Germinal center (tissue), 1 donor: ENCODE measurements at regions not wholly inside any gene's neighbourhood (a gene's known extent, or its start where the extent isn't known, plus 50 kb on each side); places are given as distances from the start of the nearest gene placed in this dataset.
"Not testable (repeated sequence)": the region's sequence is repeated elsewhere in the genome, so short reads cannot be mapped to it uniquely, and the experiment has no call there.

Source experiments
- DNase-seq: peaks from one replicate; pipeline ENCODE4 v3.0.0; 2012; ENCODE audit warnings: mixed read lengths, low spot score

DNA sequence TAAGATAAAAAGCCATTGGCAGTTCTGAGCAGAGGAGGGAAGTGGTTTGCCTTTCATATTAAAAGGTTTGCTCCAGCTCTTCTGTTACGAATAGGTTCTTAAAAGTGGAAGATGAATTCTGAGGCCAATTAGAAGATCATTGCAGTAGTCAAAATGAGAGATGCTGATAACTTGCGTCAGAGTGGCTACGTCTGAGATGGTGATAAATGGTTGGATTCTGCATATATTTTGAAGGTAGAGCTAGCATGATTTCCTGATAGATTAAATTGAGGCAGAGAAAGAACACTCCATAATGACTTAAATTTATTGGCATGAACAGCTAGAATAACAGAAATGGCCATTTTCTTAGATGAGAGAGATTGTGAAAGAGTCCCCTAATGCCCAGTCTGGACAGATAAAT is 652.6 kb downstream of the DACH1 start:
- no peak for DNase-seq

GRCh38 chr13:71213252-71213821 is 653.7 kb downstream of the DACH1 start:
- no peak for DNase-seq

DNA sequence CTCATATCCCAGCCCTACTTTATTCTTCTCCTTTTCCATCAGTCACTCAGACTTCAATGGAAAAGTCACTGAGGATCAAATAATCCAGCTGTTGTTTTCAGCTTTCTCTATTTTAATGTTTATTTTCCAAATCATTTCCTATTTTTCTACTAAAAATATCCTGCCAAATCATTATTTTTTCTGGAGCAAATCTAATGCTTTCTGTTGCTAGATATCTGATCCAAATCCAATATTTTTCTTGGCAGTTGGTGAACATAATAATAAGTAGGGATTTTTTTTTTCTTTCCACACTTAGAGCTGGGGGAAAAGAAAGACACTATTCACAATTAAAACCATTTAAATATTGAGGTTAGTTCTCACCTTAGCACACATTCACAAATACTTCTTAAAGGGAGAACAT is 656.1 kb downstream of the DACH1 start:
- DNase-seq, result no peak

- no peak for DNase-seq
These were observed 657.8 kb downstream of the DACH1 start for GRCh38 chr13:71209217-71209616.

DNA sequence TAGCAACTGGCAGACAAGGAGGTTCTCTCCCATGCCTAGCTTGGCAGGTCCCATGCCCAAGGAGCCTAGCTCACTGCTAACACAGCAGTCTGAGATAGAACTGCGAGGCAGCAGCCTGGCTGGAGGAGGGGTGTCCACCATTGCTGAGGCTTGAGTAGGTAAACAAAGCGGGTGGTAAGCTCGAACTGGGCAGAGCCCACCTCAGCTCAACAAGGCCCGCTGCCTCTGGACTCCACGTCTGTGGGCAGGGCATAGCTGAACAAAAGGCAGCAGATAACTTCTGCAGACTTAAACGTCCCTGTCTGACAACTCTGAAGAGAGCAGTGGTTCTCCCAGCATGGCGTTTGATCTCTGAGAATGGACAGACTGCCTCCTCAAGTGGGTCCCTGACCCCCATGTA is 682.4 kb downstream of the DACH1 start:
- not testable (repeated sequence) for DNase-seq

- DNase-seq, result not testable (repeated sequence)
These were observed 683.7 kb downstream of the DACH1 start for GRCh38 chr13:71183352-71183751.

DNA sequence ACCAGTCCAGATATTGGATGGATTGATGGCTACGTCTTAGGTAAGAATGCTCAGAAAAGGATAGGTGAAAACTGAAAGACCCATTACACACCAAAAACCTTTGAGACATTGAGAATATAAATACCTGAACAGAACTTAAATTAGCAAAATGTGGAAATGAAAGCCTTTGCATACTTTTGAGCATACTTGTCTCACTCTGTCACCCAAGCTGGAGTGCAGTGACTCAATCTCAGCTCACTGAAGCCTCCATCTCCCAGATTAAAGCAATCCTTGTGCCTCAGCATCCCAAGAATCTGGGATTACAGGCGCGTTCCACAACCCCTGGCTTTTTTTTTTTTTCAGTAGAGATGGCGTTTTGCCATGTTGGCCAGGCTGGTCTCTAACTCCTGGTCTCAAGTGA is 695.3 kb downstream of the DACH1 start:
- DNase-seq, result no peak

DNA sequence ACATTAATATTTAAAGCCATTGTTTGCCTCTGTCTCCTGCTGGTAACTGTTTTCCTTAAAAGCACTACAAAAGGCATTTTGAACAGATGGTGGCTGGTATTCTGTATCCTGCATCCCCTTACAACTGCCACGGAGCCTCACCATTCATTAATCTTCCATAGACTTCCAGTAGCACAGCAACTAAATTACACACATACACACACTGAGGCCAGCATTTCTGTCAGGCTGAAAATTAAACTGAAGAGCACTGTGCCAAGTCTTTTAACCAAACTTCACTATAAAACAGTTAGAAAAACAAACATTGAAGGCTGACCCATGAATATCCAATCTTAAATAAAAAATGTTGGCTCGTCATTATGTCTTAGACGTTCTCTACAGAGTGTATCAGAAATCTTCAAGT is 697.8 kb downstream of the DACH1 start:
- no peak for DNase-seq

DNA sequence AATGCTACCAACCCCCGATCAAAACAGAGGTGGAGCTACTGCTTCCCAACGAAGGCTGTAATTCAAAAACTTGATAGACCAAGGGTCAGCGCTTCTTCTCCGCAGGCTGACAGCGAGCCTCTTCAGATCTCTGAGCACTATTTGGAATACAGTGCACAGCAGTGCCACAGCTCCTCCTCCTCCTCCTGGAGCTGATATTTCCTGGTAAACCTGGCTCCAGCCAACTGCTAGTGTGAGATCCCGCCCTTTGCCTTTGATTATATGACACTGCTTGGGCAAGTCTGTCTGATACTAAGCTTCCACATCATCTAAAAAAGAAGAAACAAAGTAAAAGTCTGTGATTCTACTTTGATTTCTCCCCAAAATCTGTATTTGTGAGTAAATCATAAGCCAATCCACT is 710.5 kb downstream of the DACH1 start:
- DNase-seq, result no peak

GRCh38 chr13:71149498-71150363 is 717.3 kb downstream of the DACH1 start:
- no peak for DNase-seq

GRCh38 chr13:71149046-71149445 is 718.0 kb downstream of the DACH1 start:
- no peak for DNase-seq

- no peak for DNase-seq
These were observed 718.6 kb downstream of the DACH1 start for GRCh38 chr13:71148396-71148795.

DNA sequence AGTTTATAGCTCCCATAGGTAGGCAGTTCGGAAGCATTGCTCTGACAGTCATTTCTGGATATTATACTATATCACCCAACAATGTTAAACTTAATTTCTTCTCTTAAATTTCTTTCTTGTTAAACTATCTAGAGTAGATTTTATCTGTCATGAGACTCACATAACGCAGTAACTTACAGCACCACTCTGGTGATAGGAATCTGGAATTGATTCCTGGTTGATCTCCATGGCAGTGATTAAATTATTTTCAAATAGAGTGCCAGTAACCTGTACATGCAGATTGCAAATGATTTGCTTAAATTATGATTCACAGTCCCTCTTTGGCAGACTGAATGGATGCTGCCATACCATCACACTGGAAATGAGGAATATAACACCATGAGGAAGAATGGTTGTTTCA is 722.1 kb downstream of the DACH1 start:
- no peak for DNase-seq

GRCh38 chr13:71137101-71137500 is 729.9 kb downstream of the DACH1 start:
- DNase-seq, result no peak

DNA sequence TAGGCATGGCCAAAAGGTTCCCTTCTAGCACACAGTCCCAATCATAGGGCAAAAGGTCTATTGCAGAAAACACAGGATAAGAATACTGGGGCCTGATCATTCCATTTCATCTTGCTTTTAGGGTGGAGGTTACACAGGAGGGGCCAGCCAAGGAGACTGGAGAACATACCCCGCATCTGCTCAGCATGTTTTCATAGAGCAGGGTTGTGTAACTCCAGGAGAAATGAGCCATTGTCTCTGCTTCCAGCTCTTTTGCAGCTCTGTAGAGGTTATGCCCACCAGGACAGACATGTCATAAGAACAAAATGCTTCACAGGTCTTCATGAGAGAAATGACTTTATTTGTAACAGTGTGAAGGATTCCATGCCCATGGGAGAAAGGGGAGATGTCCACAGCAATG is 742.8 kb downstream of the DACH1 start:
- no peak for DNase-seq

GRCh38 chr13:71118779-71119364 is 748.1 kb downstream of the DACH1 start:
- no peak for DNase-seq

DNA sequence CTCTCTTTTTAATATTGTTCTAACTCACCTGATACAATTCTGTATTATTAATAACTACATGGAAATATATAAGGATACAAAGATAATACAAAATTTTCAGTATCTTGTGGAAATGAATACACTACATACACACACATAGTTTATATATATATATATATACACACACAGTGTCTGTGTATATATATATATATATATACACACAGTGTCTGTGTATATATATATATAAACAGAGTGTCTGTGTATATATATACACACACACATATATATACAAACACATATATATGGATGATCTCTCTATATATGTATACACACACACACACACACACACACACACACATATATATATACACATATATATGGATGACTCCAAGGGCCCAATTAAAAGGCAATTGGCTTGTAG is 749.1 kb downstream of the DACH1 start:
- no peak for DNase-seq

DNA sequence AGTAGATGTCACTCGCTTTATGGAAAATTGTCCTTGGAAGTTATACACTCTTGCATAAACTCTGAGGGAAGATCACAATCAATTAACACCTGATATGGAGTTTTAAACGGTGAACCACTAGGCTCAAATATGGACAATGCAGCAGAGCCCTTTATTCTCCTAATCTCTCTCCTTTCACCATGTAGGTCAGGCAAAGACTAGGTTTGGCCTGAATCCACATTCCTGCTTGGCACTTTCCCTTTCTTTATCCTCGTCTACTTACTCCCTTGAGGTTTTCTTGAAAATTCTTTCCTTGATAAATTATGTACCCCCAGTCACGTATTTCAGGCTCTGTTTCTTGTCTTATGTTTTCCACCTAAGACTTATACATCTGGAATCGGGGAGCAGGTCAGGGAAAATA is 751.7 kb downstream of the DACH1 start:
- no peak for DNase-seq

- DNase-seq, result no peak
These were observed 770.6 kb downstream of the DACH1 start for GRCh38 chr13:71096421-71096820.

DNA sequence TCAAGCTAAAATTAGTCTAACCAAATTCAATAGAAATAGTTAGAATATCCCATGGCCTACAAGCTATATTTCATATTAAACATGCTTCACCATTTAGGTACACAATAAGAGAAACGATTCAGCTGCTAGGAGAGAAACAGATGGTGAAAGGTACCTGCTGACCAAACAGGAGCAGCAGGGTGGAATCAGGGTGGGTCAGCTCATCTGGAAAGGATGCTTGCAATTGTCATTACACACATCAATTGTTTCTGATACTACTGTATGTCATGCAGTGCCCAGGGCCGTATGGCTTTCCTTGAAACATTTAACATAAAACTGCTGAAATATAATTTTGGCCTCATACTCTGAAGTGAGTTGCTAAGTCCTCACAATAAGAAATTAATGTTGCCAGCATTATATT is 776.0 kb downstream of the DACH1 start:
- no peak for DNase-seq

DNA sequence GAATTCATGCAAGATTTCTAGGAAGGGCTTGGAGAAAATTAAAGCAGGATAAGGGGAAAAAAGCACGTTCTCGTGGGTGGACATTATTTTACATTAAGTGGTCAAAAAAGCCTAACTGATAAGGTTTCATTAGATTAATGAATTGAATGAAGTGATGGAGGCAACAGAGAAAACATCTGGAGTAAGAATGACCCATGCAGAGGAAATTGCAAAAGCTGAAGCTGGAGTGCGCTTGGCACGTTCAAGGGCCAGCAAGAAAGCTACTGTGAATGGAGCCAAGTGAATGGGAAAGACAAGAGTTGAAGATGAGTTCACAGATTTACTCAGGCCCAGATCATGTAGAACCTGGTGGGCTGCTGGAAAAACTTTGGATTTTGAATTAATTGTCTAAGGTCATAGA is 777.9 kb downstream of the DACH1 start:
- DNase-seq, result no peak

DNA sequence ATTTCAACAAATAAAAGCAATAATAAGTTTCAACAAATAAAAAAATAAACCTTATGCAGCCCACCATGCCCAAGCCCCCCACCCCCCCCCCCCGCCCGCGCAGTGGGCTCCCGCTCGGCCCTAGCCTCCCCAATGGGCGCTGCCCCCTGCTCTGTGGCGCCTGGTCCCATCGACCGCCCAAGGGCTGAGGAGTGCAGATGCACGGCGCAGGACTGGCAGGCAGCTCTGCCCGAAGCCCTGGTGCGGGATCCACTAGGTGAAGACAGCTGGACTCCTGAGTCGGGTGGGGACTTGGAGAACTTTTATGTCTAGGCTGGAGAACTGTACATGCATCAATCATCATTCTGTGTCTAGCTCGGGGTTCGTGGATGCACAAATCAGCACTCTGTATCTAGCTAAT is 779.6 kb downstream of the DACH1 start:
- DNase-seq, result no peak

DNA sequence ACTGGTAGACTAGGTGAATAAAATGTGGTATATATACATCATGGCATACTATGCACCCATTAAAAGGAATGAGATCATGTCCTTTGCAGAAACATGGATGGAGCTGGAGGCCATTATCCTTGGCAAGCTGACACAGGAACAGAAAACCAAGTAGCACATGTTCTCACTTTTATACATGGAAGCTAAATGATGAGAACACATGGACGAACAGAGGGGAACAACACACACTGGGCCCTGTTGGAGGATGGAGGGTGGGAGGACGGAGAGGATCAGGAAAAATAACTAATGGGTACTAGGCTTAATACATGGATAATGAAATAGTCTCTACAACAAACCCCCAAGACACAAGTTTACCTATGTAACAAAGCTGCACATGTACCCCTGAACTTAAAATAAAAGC is 780.0 kb downstream of the DACH1 start:
- no peak for DNase-seq

DNA sequence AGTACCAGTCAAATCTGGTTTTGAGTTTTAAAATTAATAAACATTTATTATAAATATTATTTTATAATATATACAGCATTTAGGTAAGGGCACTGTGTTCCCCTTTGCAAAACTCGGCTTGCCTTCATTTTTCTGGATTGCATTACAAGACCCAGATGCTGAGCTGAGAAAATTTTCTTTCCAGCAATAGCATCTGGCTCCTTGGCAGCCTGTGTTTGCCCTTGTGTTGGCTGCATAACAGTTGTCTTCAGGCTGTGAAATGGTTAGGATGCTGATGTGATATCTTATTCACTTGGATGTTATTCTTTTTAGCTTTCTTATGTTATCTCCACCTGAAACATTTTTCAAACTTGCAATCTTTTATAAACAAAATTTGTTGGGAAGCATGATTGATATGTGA is 784.4 kb downstream of the DACH1 start:
- no peak for DNase-seq
